ENCODE measurements at regions not wholly inside any gene's neighbourhood (a gene's known extent, or its start where the extent isn't known, plus 50 kb on each side); places are given as distances from the start of the nearest gene placed in this dataset.

DNA sequence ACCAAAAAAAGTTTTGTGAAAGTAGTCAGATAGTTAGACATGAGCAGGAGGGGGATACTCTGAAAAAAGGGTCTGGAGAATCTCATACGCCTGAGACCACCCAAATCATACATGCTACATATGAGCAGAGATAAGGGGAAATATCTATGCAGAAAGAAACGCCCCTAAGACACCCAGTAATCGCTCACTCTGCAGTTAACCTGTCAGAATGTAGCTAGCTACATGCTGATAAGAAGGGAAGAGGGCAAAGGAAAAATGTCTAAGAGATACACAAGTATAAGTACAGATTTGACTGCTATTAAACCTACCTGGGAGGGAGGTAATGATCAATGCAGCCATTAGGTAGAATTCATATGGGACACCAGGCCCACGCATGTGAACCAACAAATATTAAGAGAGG is 1159.5 kb upstream of the PCDH10 start:
- no peak for TF ChIP-seq CTCF (IDR thresholded peaks at IDR 0.05; ENCODE audit: low read length)
- no peak for TF ChIP-seq EZH2 (IDR thresholded peaks at IDR 0.05; ENCODE audit: borderline replicate concordance, low read length)
